H1 (cell line): ENCODE measurements at regions not wholly inside any gene's neighbourhood (a gene's known extent, or its start where the extent isn't known, plus 50 kb on each side); places are given as distances from the start of the nearest gene placed in this dataset.

Experiments used
- CTCF ChIA-PET: fragments of 300-600 bp; sonication (Branson Sonifier 250); formaldehyde crosslinking; loops from one replicate; lab custom pipeline; 2021; ENCODE audit not compliant: partially characterized antibody; lab: Charles Lee
- POLR2A ChIA-PET: fragments of 300-600 bp; sonication (Branson Sonifier 250); formaldehyde crosslinking; loops from one replicate; lab custom pipeline; 2021; ENCODE audit warnings: inconsistent platforms; ENCODE audit not compliant: partially characterized antibody; lab: Charles Lee
- DNase-seq, 2 experiments: peaks; one replicate each; pipeline versions ENCODE4 v3.0.0 to v3.0.0-alpha.2; 2010 to 2022; ENCODE audit warnings: low spot score in 2 of 2, low read depth in 1 of 2, mixed read lengths in 1 of 2
- FAIRE-seq: peaks from 2 replicates; lab custom pipeline; 2011; peaks lifted over from hg19 to GRCh38; lab: Jason Lieb, UNC
- H2AFZ ChIP-seq: 2 replicates; pipeline ENCODE4 v1.8.1; 2012; ENCODE audit warnings: low read length, inconsistent platforms
- H2AK5ac ChIP-seq: 2 replicates; pipeline ENCODE4 v1.6.1; 2013; ENCODE audit warnings: low read depth, low read length
- H2BK120ac ChIP-seq: replicated peaks from 2 replicates; pipeline ENCODE3; 2013; ENCODE audit warnings: low read depth, low read length, inconsistent platforms
- H2BK12ac ChIP-seq: 2 replicates; pipeline ENCODE4 v1.6.1; 2013; ENCODE audit warnings: low read depth, low read length
- H2BK15ac ChIP-seq: 2 replicates; pipeline ENCODE4 v1.6.1; 2013; ENCODE audit warnings: low read length
- H2BK20ac ChIP-seq: 2 replicates; pipeline ENCODE4 v1.6.1; 2013; ENCODE audit warnings: low read length
- H2BK5ac ChIP-seq: 2 replicates; pipeline ENCODE4 v1.6.1; 2013; ENCODE audit warnings: low read depth, low read length
- H3K14ac ChIP-seq: 2 replicates; pipeline ENCODE4 v1.6.1; 2013; ENCODE audit warnings: inconsistent platforms; ENCODE audit not compliant: insufficient read length
- H3K18ac ChIP-seq: 2 replicates; pipeline ENCODE4 v1.6.1; 2013; ENCODE audit warnings: low read length; ENCODE audit errors: extremely low read depth
- H3K23ac ChIP-seq: 2 replicates; pipeline ENCODE4 v1.6.1; 2013; ENCODE audit warnings: inconsistent platforms; ENCODE audit not compliant: insufficient read length
- H3K23me2 ChIP-seq: 2 replicates; pipeline ENCODE4 v1.6.1; 2013; ENCODE audit warnings: low read depth, low read length
- H3K27ac ChIP-seq: 2 replicates; pipeline ENCODE4 v1.6.1; 2011; ENCODE audit warnings: low read depth, low read length, inconsistent platforms
- H3K27me3 ChIP-seq, 4 experiments: replicated peaks in 1 of 4; 1 replicate in 1 of 4; 2 replicates in 3 of 4; pipeline versions ENCODE4 v1.6.1 to v1.8.1; 2011 to 2013; ENCODE audit warnings: low read length in 3 of 4, mild to moderate bottlenecking in 3 of 4, inconsistent platforms in 2 of 4, mixed read lengths in 2 of 4, moderate library complexity in 1 of 4; ENCODE audit not compliant: control insufficient read depth in 3 of 4, insufficient read depth in 3 of 4; ENCODE audit errors: extremely low read depth in 1 of 4
- H3K36me3 ChIP-seq, 4 experiments: 2 replicates each; pipeline versions ENCODE4 v1.6.1 to v1.8.1; 2011 to 2013; ENCODE audit warnings: mild to moderate bottlenecking in 4 of 4, low read length in 3 of 4, moderate library complexity in 2 of 4, control low read depth in 1 of 4, inconsistent platforms in 1 of 4; ENCODE audit not compliant: insufficient read depth in 4 of 4, control insufficient read depth in 2 of 4
- H3K4ac ChIP-seq: replicated peaks from 2 replicates; pipeline ENCODE3; 2013; ENCODE audit warnings: low read length, low read depth, mixed read lengths, inconsistent platforms; ENCODE audit not compliant: insufficient read length
- H3K4me1 ChIP-seq, 4 experiments: replicated peaks in 1 of 4; 1 replicate in 1 of 4; 2 replicates in 3 of 4; pipeline versions ENCODE4 v1.6.1 to v1.8.1; 2011 to 2013; ENCODE audit warnings: low read length in 3 of 4, inconsistent platforms in 2 of 4, mixed read lengths in 1 of 4; ENCODE audit not compliant: insufficient read depth in 4 of 4, control insufficient read depth in 3 of 4
- H3K4me2 ChIP-seq, 2 experiments: 2 replicates each; pipeline versions ENCODE4 v1.6.1 to v1.8.1; 2011 to 2013; ENCODE audit warnings: low read depth in 2 of 2, low read length in 2 of 2, control low read depth in 1 of 2, inconsistent platforms in 1 of 2, mild to moderate bottlenecking in 1 of 2; ENCODE audit not compliant: insufficient read depth in 1 of 2
- H3K4me3 ChIP-seq, 4 experiments: fragments of 200-600, 300-600 bp in 1 of 4; sonication (generic), shearing (Covaris generic), sonication (Bioruptor Twin) in 1 of 4; 2 replicates each; pipeline versions ENCODE4 v1.5.1 to v1.8.1; 2011 to 2016; ENCODE audit warnings: low read length in 4 of 4, low read depth in 3 of 4, control low read depth in 2 of 4, inconsistent platforms in 2 of 4, mild to moderate bottlenecking in 2 of 4, mixed read lengths in 1 of 4, moderate library complexity in 1 of 4; ENCODE audit not compliant: insufficient read depth in 2 of 4; ENCODE audit errors: extremely low read depth in 1 of 4
- H3K56ac ChIP-seq: replicated peaks from 2 replicates; pipeline ENCODE3; 2013; ENCODE audit warnings: low read depth, mild to moderate bottlenecking, mixed read lengths, low read length, inconsistent platforms; ENCODE audit not compliant: insufficient read length
- H3K79me1 ChIP-seq: 2 replicates; pipeline ENCODE4 v1.6.1; 2013; ENCODE audit warnings: low read depth, low read length, control low read depth
- H3K79me2 ChIP-seq, 2 experiments: 2 replicates each; pipeline versions ENCODE4 v1.6.1 to v1.8.1; 2012 to 2013; ENCODE audit warnings: low read length in 2 of 2, mild to moderate bottlenecking in 2 of 2, inconsistent platforms in 1 of 2; ENCODE audit not compliant: insufficient read depth in 2 of 2, control insufficient read depth in 1 of 2
- H3K9ac ChIP-seq, 4 experiments: replicated peaks in 1 of 4; 1 replicate in 1 of 4; 2 replicates in 3 of 4; pipeline versions ENCODE4 v1.6.1 to v1.8.1; 2011 to 2013; ENCODE audit warnings: low read depth in 3 of 4, low read length in 3 of 4, control low read depth in 2 of 4, mild to moderate bottlenecking in 2 of 4, moderate library complexity in 2 of 4, inconsistent platforms in 1 of 4; ENCODE audit errors: extremely low read depth in 1 of 4
- H3K9me3 ChIP-seq, 2 experiments: 2 replicates each; pipeline versions ENCODE4 v1.6.1 to v1.8.1; 2012 to 2013; ENCODE audit warnings: mild to moderate bottlenecking in 2 of 2, moderate library complexity in 2 of 2, control low read depth in 1 of 2, inconsistent platforms in 1 of 2, low read depth in 1 of 2, low read length in 1 of 2, mixed read lengths in 1 of 2; ENCODE audit not compliant: insufficient read depth in 2 of 2
- H4K20me1 ChIP-seq, 2 experiments: replicated peaks in 1 of 2; 2 replicates each; pipeline versions ENCODE3 to v1.8.1; 2011 to 2013; ENCODE audit warnings: inconsistent platforms in 2 of 2, low read length in 2 of 2, mild to moderate bottlenecking in 1 of 2; ENCODE audit not compliant: insufficient read depth in 2 of 2, control insufficient read depth in 1 of 2
- H4K5ac ChIP-seq: 2 replicates; pipeline ENCODE4 v1.6.1; 2013; ENCODE audit warnings: low read length, low read depth, mixed read lengths, inconsistent platforms; ENCODE audit not compliant: insufficient read length
- H4K8ac ChIP-seq: 2 replicates; pipeline ENCODE4 v1.8.0; 2013; ENCODE audit warnings: mild to moderate bottlenecking, moderate library complexity, low read length, inconsistent platforms; ENCODE audit not compliant: insufficient read depth; ENCODE audit errors: extremely low read depth
- H4K91ac ChIP-seq: replicated peaks from 2 replicates; pipeline ENCODE3; 2013; ENCODE audit warnings: low read length, mixed read lengths, inconsistent platforms; ENCODE audit not compliant: insufficient read length
- CHD1 ChIP-seq: IDR thresholded peaks from 2 replicates; pipeline ENCODE4 v1.6.1; 2012; ENCODE audit warnings: low read depth, low read length, improper control_type of control experiment
- EZH2 ChIP-seq: fragments of 200-600 bp; sonication (generic); IDR thresholded peaks from 2 replicates; pipeline ENCODE4 v1.7.1; 2012; ENCODE audit warnings: low read depth, mild to moderate bottlenecking, moderate library complexity, low read length, inconsistent platforms; ENCODE audit not compliant: severe bottlenecking
- JUN ChIP-seq: IDR thresholded peaks from 2 replicates; pipeline ENCODE4 v1.6.1; 2011; ENCODE audit warnings: low read depth, mild to moderate bottlenecking, improper control_type of control experiment, low read length
- PHF8 ChIP-seq: fragments of 200-600 bp; sonication (generic); conservative IDR thresholded peaks from 2 replicates; pipeline ENCODE4 v1.7.1; 2012; ENCODE audit warnings: low read depth, mild to moderate bottlenecking, inconsistent platforms, low read length, moderate library complexity
- RBBP5 ChIP-seq: IDR thresholded peaks from 2 replicates; pipeline ENCODE4 v1.7.1; 2012; ENCODE audit warnings: low read depth, mild to moderate bottlenecking, inconsistent platforms, low read length, moderate library complexity, borderline replicate concordance
- WGBS, 2 experiments: shearing (Covaris generic) in 1 of 2; methylation state at CpG; one replicate each; pipeline versions ENCODE4 v1.1.6 to v1.1.7; 2013 to 2015; ENCODE audit warnings: low lambda C conversion rate in 2 of 2, mixed read lengths in 2 of 2, inconsistent platforms in 1 of 2, low coverage in 1 of 2, missing lambda C conversion rate in 1 of 2; ENCODE audit not compliant: insufficient replicate concordance in 2 of 2, insufficient coverage in 1 of 2, insufficient read length in 1 of 2; ENCODE audit errors: extremely low coverage in 1 of 2, missing lambda C conversion rate in 1 of 2; 5-methylcytosine and 5-hydroxymethylcytosine counted together

GRCh38 chr6:74676906-74677305, 528.9 kb downstream of the COL12A1 start:
- no peaks in the 10 kb centered on the region for H3K4me1 ChIP-seq
- no peak overlapping the region for H2AFZ ChIP-seq
- H3K36me3 ChIP-seq = no peaks in the 10 kb centered on the region
- no peaks in the 10 kb centered on the region for H3K79me1 ChIP-seq
- H2AK5ac ChIP-seq = no peak overlapping the region
- H4K8ac ChIP-seq = no peak overlapping the region
- H3K4ac ChIP-seq = no peak overlapping the region
- H3K27ac ChIP-seq = no peak overlapping the region
- H3K4me2 ChIP-seq = no peak overlapping the region
- H3K79me2 ChIP-seq = no peaks in the 10 kb centered on the region
- no peaks in the 10 kb centered on the region for H3K23me2 ChIP-seq
- FAIRE-seq = no peak
- WGBS, 2 experiments = 84% methylated on average over 1 of the region's 1 CpG; no CpG with 5 or more reads in 1 of the 2 experiments
- ChIA-PET POLR2A (no interaction called here), CTCF (interaction anchor here (0.6 to 0.9 kb wide), 2 partner anchors 467 to 585 kb away, joined by 3 read pairs; no protein-coding TSS in a partner anchor)
- H4K20me1 ChIP-seq = no peaks in the 10 kb centered on the region
- no peak overlapping the region for H3K14ac ChIP-seq
- H2BK15ac ChIP-seq = no peak overlapping the region
- H3K9ac ChIP-seq = no peak overlapping the region
- H4K91ac ChIP-seq = no peak overlapping the region
- H3K4me3 ChIP-seq = no peak overlapping the region
- no peaks in the 10 kb centered on the region for H3K9me3 ChIP-seq
- H3K27me3 ChIP-seq = no peaks in the 10 kb centered on the region
- H2BK20ac ChIP-seq = no peak overlapping the region
- DNase-seq = no peak
- H4K5ac ChIP-seq = no peak overlapping the region
- H2BK120ac ChIP-seq = no peak overlapping the region
- TF ChIP-seq CHD1 = no peak
- TF ChIP-seq EZH2 = no peak
- no peak for TF ChIP-seq RBBP5
- no peak for TF ChIP-seq PHF8
- no peak for TF ChIP-seq JUN
- H2BK5ac ChIP-seq = no peak overlapping the region
- H3K23ac ChIP-seq = no peak overlapping the region
- no peak overlapping the region for H3K56ac ChIP-seq
- H3K18ac ChIP-seq = no peak overlapping the region
- no peak overlapping the region for H2BK12ac ChIP-seq
